ENCODE measurements at regions not wholly inside any gene's neighbourhood (a gene's known extent, or its start where the extent isn't known, plus 50 kb on each side); places are given as distances from the start of the nearest gene placed in this dataset.

DNA sequence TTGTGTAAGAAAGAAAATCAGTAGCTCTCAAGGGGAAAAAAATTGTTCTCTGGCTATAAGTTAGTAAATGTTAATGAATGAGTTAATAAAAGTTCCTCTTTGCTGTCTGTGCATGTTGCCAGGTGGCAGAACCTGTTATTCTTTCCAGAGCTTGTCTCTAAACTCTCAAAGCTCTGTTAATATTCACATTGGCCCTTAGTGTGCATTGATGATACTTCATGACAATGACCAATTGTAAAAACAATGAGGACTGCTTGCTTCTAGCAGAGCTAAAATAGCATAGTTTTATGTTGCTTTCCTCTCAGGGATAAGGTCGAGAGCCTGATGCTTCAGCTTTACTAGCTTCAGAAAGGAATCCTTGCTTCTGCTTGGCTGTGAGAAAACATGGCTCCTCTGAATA lies 91.5 kb downstream of the RAD51AP2 start:
- WGBS, 2 donors: 52 to 53% methylated on average over 1 of the region's 1 CpG
- intact Hi-C loops (cut with DNase I; ENCODE audit: low total_unique reads): no loop called here
- Histone ChIP-seq H3K4me1 (no peaks in the 10 kb centered on the region), H3K36me3 (ENCODE audit: low read depth, missing control alignments) (no peaks in the 10 kb centered on the region), H3K27ac (no peak overlapping the region), H3K4me3 (no peak overlapping the region), H3K27me3 (no peaks in the 10 kb centered on the region), H3K9me3 (no peaks in the 10 kb centered on the region)
- no peak for TF ChIP-seq POLR2A (IDR thresholded peaks at IDR 0.05)
- TF ChIP-seq CTCF (IDR thresholded peaks at IDR 0.05): no peak
- DNase-seq: no peak

DNA sequence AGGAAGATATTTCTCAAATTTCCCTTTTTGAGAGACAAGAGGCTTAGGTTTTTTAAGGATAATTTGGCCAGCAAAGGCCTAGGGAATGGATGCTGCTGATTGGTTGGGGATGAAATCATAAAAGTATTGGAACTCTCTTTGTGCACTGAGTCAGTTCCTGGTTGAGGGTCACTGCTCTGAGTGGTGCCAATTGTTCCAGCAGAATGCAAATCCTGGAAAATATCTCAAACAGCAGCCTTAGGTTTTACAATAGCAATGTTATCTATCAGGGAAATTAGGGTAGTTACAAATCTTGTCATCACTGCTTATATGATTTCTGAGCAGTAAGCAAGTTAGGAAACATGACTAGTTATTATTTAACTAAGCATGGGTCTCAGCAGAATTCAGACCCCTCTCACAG lies 96.2 kb downstream of the RAD51AP2 start:
- Histone ChIP-seq H3K4me1 (no peaks in the 10 kb centered on the region), H3K27ac (no peak overlapping the region), H3K9me3 (no peaks in the 10 kb centered on the region), H3K36me3 (ENCODE audit: low read depth, missing control alignments) (no peaks in the 10 kb centered on the region), H3K27me3 (no peaks in the 10 kb centered on the region), H3K4me3 (no peak overlapping the region)
- intact Hi-C loops (cut with DNase I; ENCODE audit: low total_unique reads): no loop called here
- no peak for TF ChIP-seq POLR2A (IDR thresholded peaks at IDR 0.05)
- TF ChIP-seq CTCF (IDR thresholded peaks at IDR 0.05): no peak
- no peak for DNase-seq

DNA sequence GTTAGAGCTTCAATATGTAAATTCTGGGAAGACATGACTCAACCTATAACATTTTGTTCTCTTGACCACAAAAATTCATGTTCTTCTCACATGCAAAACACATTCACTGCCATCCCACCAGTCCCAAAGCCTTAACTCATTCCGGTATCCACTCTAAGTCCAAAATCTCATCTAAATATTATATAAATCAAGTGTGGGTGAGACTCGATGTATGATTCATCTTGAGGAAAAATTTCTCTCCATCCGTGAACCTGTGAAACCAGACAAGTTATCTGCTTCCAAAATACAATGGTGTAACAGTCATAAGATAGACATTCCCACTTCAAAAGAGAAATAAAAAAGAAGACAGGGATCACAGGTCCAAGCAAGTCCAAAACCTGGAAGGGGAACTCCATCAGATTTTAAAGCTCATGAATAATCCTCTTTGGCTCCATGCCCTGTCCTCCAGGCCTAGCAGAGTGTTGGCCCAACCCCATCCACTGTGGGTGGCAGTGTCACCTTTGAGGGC lies 101.3 kb downstream of the RAD51AP2 start:
- intact Hi-C loops (cut with DNase I; ENCODE audit: low total_unique reads): no loop called here
- Histone ChIP-seq H3K27ac (no peak overlapping the region), H3K4me3 (no peak overlapping the region), H3K27me3 (no peaks in the 10 kb centered on the region), H3K9me3 (no peaks in the 10 kb centered on the region), H3K36me3 (ENCODE audit: low read depth, missing control alignments) (no peaks in the 10 kb centered on the region), H3K4me1 (no peaks in the 10 kb centered on the region)
- no peak for TF ChIP-seq CTCF (IDR thresholded peaks at IDR 0.05)
- no peak for TF ChIP-seq POLR2A (IDR thresholded peaks at IDR 0.05)
- DNase-seq: no peak
- 89 to 95% methylated on average over 3 of the region's 3 CpGs for WGBS, 2 donors

DNA sequence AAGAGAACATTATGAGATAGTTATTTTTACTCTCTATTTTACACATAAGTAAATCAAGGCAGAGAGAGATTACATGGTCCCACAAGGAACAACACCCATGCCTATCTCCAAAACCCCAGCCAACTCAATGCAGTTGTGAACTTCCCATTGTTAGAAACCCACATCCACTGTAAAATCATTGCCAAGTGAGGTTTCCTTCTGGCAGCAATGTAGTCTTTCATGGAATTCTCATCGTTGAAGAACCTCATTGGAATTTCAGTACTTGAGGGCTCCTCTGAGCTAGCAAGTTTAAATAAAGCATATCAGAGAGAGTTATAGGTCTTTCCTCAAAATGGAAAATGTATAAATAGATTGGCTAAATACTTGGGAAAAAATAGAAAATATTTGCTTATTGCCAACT lies 105.2 kb downstream of the RAD51AP2 start:
- no peaks in the 10 kb centered on the region for H3K9me3 ChIP-seq
- H3K27ac ChIP-seq: no peak overlapping the region
- H3K36me3 ChIP-seq (ENCODE audit: low read depth, missing control alignments): no peaks in the 10 kb centered on the region
- no peaks in the 10 kb centered on the region for H3K4me1 ChIP-seq
- intact Hi-C loops (cut with DNase I; ENCODE audit: low total_unique reads): no loop called here
- 72 to 85% methylated on average over 1 of the region's 1 CpG for WGBS, 2 donors
- no peak for TF ChIP-seq POLR2A (IDR thresholded peaks at IDR 0.05)
- no peak for TF ChIP-seq CTCF (IDR thresholded peaks at IDR 0.05)
- H3K4me3 ChIP-seq: no peak overlapping the region
- no peaks in the 10 kb centered on the region for H3K27me3 ChIP-seq
- DNase-seq: no peak

- no peaks in the 10 kb centered on the region for H3K9me3 ChIP-seq
- no peak for TF ChIP-seq CTCF (IDR thresholded peaks at IDR 0.05)
- 74 to 76% methylated on average over 1 of the region's 1 CpG for WGBS, 2 donors
- no peak overlapping the region for H3K27ac ChIP-seq
- H3K4me1 ChIP-seq: no peaks in the 10 kb centered on the region
- no peaks in the 10 kb centered on the region for H3K27me3 ChIP-seq
- intact Hi-C loops (cut with DNase I; ENCODE audit: low total_unique reads): no loop called here
- no peaks in the 10 kb centered on the region for H3K36me3 ChIP-seq (ENCODE audit: low read depth, missing control alignments)
- no peak overlapping the region for H3K4me3 ChIP-seq
- no peak for DNase-seq
Measured at GRCh38 chr2:17401096-17401495, 117.1 kb downstream of the RAD51AP2 start.

All from testis (tissue), 2 donors.